Central memory CD8-positive, alpha-beta T cell (primary cell): ENCODE measurements at regions not wholly inside any gene's neighbourhood (a gene's known extent, or its start where the extent isn't known, plus 50 kb on each side); places are given as distances from the start of the nearest gene placed in this dataset.
"Not testable (repeated sequence)": the region's sequence is repeated elsewhere in the genome, so short reads cannot be mapped to it uniquely, and the experiment has no call there.

Source experiments
- ATAC-seq: fragments of 150-1000 bp; cut with Tn5 transposase; replicated peaks from 2 replicates; pipeline ENCODE4 v1.10.0; 2022; ENCODE audit warnings: mild to moderate bottlenecking, moderate FRiP score, moderate number of reproducible peaks; ENCODE audit not compliant: poor library complexity, severe bottlenecking; ENCODE audit errors: extremely low read depth
- DNase-seq, 2 donors: peaks; one replicate each; pipeline ENCODE4 v3.0.0; 2021; ENCODE audit warnings: low spot score in 2 of 2
- H3K27ac Mint-ChIP-seq: one replicate; pipeline ENCODE4 v1.8.0; 2022; ENCODE audit warnings: low read depth, mild to moderate bottlenecking, moderate library complexity, mixed read lengths
- H3K27me3 Mint-ChIP-seq: one replicate; pipeline ENCODE4 v1.8.0; 2022; ENCODE audit warnings: mixed read lengths
- H3K36me3 Mint-ChIP-seq: one replicate; pipeline ENCODE4 v1.8.0; 2022; ENCODE audit warnings: mild to moderate bottlenecking, moderate library complexity, mixed read lengths; ENCODE audit not compliant: insufficient read depth
- H3K4me1 Mint-ChIP-seq: one replicate; pipeline ENCODE4 v1.8.0; 2022; ENCODE audit warnings: mixed read lengths
- H3K4me3 Mint-ChIP-seq: one replicate; pipeline ENCODE4 v1.8.0; 2022; ENCODE audit warnings: mild to moderate bottlenecking, moderate library complexity, mixed read lengths
- H3K9me3 Mint-ChIP-seq: one replicate; pipeline ENCODE4 v1.8.0; 2022; ENCODE audit warnings: mixed read lengths

DNA sequence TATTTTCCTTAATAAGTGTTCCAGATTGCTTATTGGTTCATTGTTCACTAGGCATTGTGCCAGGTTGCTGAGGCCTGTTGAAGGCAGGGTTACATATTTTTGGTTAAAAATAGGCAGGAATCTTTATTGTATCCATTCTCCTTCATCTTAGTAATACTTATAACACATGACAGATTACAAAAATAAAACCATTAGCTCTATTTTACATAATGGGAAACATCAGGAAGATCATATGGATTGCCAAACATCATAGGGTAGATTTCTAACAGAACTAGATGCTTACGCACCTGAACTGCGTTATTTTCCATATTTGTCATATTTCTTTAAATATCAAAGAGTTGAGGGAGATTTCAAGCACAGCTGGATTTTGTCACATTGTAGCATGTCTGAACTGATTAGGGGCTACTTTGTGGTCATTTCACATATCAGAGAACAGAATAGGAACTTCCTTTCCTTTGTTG, 462.9 kb upstream of the SGO1 start:
- peaks cover 2% of the 10 kb centered on the region for H3K36me3 Mint-ChIP-seq
- no peak overlapping the region for H3K4me3 Mint-ChIP-seq
- ATAC-seq (no peak), DNase-seq (no peak)
- H3K27me3 Mint-ChIP-seq = no peaks in the 10 kb centered on the region
- no peak overlapping the region for H3K27ac Mint-ChIP-seq
- H3K9me3 Mint-ChIP-seq = peaks cover 31% of the 10 kb centered on the region
- H3K4me1 Mint-ChIP-seq = no peaks in the 10 kb centered on the region

DNA sequence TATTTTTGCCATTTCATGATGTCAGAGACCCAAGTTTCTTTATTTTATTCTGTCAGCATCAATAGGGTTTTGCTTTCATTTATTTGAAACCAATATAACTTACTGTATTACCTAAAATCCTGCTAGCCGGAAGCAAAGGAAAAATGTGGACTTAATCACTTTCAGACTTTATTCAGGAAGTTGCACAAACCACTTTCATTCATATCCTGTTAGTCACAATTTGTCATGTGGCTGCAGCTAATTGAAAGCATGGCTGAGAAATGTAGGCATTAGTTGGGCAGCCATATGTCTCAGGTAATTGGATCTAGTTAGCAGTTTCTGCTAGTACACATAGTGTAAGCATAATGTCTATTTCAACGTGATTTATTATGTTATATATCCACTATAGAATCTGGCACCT, 462.3 kb upstream of the SGO1 start:
- no peaks in the 10 kb centered on the region for H3K4me1 Mint-ChIP-seq
- no peak overlapping the region for H3K27ac Mint-ChIP-seq
- peaks cover 29% of the 10 kb centered on the region for H3K9me3 Mint-ChIP-seq
- H3K36me3 Mint-ChIP-seq = peaks cover 2% of the 10 kb centered on the region
- no peak for ATAC-seq
- no peak for DNase-seq
- no peaks in the 10 kb centered on the region for H3K27me3 Mint-ChIP-seq
- no peak overlapping the region for H3K4me3 Mint-ChIP-seq

DNA sequence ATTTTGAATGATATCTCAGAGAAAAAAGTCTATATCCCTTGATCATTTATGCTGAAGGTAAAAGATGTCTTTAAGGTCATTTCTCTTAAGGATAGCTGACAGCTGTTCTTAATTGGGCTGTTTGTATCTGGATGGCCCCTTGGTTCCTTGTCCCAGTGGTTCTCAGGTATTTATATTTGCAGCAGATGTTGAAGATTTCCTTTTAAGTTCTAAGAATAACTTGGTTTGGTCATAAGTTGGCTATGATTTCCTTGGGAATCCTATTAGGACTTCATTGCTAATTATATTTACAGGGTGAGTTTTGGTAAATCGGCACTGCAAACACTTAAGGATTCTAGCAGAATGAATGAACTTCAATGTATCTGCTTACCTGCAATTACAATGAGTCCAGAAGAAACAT, 460.4 kb upstream of the SGO1 start:
- no peak overlapping the region for H3K4me3 Mint-ChIP-seq
- H3K4me1 Mint-ChIP-seq = no peaks in the 10 kb centered on the region
- DNase-seq (no peak), ATAC-seq (no peak)
- no peaks in the 10 kb centered on the region for H3K27me3 Mint-ChIP-seq
- no peak overlapping the region for H3K27ac Mint-ChIP-seq
- H3K9me3 Mint-ChIP-seq = peaks cover 26% of the 10 kb centered on the region
- peaks cover 2% of the 10 kb centered on the region for H3K36me3 Mint-ChIP-seq

DNA sequence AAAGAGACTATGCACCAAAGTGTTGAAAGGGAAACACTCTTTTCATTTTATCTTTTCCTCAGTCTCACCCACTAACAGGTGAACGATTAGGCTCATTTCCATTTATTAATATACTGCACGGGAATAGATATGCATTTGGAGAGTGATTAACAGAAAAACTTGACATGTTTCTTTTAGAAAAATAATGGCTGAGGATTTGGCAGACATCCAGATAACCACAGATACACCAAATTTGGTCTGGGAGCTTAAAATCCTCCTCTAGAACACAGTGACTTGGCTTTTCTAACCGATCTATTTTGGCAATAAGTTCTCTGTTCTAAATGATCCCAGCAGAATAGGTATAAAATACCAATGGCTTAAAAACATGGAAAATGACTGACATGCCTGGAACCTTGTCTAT, 459.3 kb upstream of the SGO1 start:
- H3K27ac Mint-ChIP-seq = no peak overlapping the region
- no peak for DNase-seq
- no peaks in the 10 kb centered on the region for H3K4me1 Mint-ChIP-seq
- H3K4me3 Mint-ChIP-seq = no peak overlapping the region
- no peaks in the 10 kb centered on the region for H3K27me3 Mint-ChIP-seq
- H3K9me3 Mint-ChIP-seq = peaks cover 25% of the 10 kb centered on the region
- no peak for ATAC-seq
- H3K36me3 Mint-ChIP-seq = peaks cover 2% of the 10 kb centered on the region

DNA sequence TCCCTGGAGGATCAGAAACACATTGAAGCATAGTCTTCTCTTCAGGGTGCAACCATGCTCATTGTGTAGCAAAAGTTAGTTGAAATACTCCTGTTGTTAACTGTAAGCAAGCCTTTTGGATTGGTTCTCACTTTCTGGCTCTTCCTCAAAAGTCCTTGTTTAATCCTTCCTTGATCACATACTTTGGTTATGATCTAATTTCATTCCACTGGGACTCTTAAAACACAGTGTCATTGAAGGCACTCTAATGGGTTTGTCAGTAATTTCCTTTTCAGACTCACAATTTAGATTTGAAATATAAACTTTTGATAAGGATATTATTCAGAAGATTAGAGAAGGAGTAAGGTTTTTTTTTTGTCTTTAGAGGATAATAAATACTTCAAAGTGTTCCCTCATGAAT, 451.7 kb upstream of the SGO1 start:
- Mint-ChIP-seq H3K27me3 (no peaks in the 10 kb centered on the region), H3K4me1 (no peaks in the 10 kb centered on the region), H3K27ac (no peak overlapping the region), H3K36me3 (no peaks in the 10 kb centered on the region), H3K9me3 (peaks cover 5% of the 10 kb centered on the region), H3K4me3 (no peak overlapping the region)
- no peak for ATAC-seq
- no peak for DNase-seq

DNA sequence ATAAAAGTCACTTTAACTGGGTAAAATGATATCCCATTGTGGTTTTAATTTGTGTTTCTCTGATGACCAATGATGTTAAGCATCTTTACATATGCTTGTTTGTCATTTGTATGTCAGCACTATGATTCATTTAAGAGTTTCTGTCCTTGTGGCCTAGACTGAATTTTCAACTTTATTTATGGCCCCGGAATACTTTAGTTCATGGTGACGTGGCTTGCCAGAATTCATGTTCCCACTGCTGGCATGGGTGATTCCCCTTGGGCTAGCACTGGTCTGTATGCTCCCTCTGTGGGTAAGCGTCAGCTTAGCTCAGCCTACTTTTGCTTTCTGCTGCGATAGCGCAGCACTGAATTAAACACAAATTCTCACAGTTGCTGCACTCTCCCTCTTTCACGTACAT, 436.3 kb upstream of the SGO1 start:
- Mint-ChIP-seq H3K36me3 (peaks cover 2% of the 10 kb centered on the region), H3K9me3 (peaks cover 31% of the 10 kb centered on the region)
- DNase-seq = no peak

DNA sequence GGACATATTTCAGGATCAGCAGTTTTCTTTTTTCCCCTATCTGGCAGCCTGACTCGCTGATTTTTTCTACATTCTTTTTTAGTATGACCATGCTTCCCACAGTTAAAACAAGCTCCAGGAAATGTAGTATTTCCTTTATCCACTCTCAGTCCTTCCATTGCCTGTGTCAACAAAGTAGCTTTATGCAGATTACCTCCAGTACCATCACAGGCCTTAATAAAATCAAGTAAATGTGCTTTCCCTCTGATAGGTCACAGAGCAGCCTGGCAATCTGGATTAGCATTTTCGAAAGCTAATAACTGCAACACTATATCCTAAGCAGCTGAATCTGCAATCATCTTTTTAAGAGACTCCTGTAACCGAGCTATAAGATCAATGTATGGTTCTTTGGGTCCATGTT, 432.6 kb upstream of the SGO1 start:
- H3K9me3 Mint-ChIP-seq = peaks cover 25% of the 10 kb centered on the region
- not testable (repeated sequence) for H3K4me1 Mint-ChIP-seq, DNase-seq, H3K27me3 Mint-ChIP-seq, H3K27ac Mint-ChIP-seq, ATAC-seq, H3K4me3 Mint-ChIP-seq, H3K36me3 Mint-ChIP-seq

More for the DNA sequence above, 436.3 kb upstream of the SGO1 start:
- Mint-ChIP-seq H3K4me1 (no peaks in the 10 kb centered on the region), H3K4me3 (no peak overlapping the region), H3K27ac (no peak overlapping the region), H3K27me3 (no peaks in the 10 kb centered on the region)
- no peak for ATAC-seq

DNA sequence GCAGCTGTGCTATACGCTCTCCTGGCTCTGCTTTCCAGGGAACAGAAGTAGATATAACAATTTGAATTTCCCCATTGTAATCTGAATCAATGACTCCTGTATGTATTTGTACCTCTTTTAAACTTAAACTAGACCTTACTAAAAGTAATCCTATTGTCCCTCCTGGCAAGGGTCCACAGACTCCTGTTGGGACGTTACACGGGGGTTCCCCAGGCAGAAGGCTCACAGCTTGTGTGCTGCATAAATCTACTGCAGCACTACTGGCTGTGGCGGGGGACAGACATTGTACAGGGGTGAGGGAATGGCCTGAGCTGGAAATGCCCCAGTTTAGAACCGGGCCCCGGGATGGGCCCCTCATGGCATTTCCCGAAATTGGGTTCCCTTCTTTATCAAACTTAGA, 432.2 kb upstream of the SGO1 start:
- ATAC-seq, H3K4me3 Mint-ChIP-seq, H3K27ac Mint-ChIP-seq, H3K27me3 Mint-ChIP-seq, DNase-seq, H3K36me3 Mint-ChIP-seq, H3K4me1 Mint-ChIP-seq: not testable (repeated sequence)
- H3K9me3 Mint-ChIP-seq = peaks cover 21% of the 10 kb centered on the region

DNA sequence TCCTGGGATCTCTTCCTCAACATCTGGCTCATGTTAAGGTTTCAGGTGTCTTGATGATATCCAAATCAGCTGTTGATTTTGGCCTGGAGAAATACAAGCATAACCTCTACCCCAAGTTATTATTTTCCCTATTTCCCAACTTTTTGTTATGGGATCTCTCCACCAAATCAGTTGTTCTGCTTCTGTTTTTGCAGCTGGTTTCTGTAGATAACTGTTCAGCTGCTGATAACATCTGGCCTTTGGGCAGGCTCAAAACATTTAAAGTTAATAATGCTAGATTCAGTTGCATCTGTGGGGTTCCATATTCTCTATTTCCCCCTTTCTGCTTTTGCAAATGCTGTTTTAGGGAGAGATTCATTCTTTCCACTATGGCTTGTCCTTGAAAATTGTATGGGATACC, 430.0 kb upstream of the SGO1 start:
- H3K27ac Mint-ChIP-seq, H3K4me3 Mint-ChIP-seq, H3K27me3 Mint-ChIP-seq, ATAC-seq, H3K4me1 Mint-ChIP-seq, H3K36me3 Mint-ChIP-seq, DNase-seq: not testable (repeated sequence)
- peaks cover 27% of the 10 kb centered on the region for H3K9me3 Mint-ChIP-seq

DNA sequence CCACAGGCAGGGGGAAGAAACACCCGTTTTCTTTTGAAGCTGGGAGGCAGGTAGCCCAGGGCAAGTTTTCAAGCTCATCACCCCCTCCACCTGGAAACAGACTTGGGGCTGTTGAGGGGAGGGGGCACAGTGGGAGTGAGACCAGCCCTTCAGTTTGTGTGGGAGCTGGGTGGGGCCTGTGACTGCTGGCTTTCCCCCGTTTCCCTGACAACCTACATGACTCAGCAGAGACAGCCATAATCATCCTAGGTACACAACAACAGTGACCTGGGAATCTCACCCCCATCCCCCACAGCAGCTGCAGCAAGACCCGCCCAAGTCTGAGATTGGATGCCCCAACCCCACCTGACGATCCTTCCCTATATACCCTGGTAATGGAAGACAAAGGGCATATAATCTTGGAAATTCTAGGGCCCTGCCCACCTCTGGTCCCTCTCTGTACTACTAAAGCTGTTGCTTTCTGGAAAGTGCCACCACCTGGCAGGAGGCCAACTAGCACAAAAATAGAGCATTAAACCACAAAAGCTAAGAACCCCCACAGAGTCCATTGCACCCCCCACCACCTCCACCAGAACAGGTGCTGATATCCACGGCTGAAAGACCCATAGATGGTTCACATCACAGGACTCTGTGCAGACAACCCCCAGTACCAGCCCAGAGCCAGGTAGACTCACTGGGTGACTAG, 422.2 kb upstream of the SGO1 start:
- ATAC-seq = no peak
- no peaks in the 10 kb centered on the region for H3K4me1 Mint-ChIP-seq
- H3K27me3 Mint-ChIP-seq = no peaks in the 10 kb centered on the region
- H3K9me3 Mint-ChIP-seq = peaks cover 48% of the 10 kb centered on the region
- no peaks in the 10 kb centered on the region for H3K36me3 Mint-ChIP-seq
- no peak overlapping the region for H3K27ac Mint-ChIP-seq
- no peak overlapping the region for H3K4me3 Mint-ChIP-seq
- DNase-seq = no peak

DNA sequence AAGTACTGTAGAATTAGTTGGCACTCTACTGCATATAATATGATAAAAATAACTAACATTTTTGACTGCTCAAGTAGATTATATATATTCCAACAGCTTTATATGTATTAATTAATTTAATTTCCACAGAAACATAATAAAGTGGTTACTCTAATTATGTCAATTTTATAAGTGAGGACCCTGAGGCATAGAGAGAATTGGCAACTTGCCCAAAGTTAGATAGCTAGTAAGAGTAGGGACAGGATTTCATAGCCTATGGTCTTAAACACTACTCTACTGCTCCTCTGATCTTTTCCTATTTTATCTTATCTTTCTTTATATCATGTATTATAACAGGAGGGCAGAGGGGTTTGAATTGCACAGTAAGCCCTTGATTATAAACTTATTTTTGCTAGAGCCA, 418.7 kb upstream of the SGO1 start:
- H3K4me3 Mint-ChIP-seq = no peak overlapping the region
- no peaks in the 10 kb centered on the region for H3K36me3 Mint-ChIP-seq
- no peaks in the 10 kb centered on the region for H3K4me1 Mint-ChIP-seq
- H3K27me3 Mint-ChIP-seq = no peaks in the 10 kb centered on the region
- H3K9me3 Mint-ChIP-seq = peaks cover 44% of the 10 kb centered on the region
- no peak for ATAC-seq
- no peak overlapping the region for H3K27ac Mint-ChIP-seq
- no peak for DNase-seq

DNA sequence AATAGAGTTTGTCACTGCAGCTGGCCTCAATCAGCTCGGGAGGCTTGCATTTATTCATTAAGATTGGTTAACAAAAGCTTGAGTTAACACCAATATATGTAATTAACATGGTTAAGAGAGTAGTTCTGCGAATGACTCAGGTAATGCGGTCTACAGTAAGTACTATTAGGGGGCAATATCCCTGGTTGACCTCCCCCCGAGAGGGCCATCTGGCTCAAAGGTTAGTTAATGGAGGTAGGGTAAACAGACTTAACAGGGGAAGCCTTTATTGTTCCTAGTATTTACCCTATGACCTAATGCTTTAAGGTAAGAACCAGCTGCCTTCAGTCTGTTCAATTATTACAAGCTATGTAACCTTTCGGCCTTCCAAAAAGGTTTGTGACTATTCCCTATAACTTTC, 403.3 kb upstream of the SGO1 start:
- H3K4me3 Mint-ChIP-seq = no peak overlapping the region
- H3K4me1 Mint-ChIP-seq = no peaks in the 10 kb centered on the region
- peaks cover 42% of the 10 kb centered on the region for H3K9me3 Mint-ChIP-seq
- no peak for DNase-seq
- ATAC-seq = no peak
- no peaks in the 10 kb centered on the region for H3K36me3 Mint-ChIP-seq
- H3K27me3 Mint-ChIP-seq = no peaks in the 10 kb centered on the region
- H3K27ac Mint-ChIP-seq = no peak overlapping the region

DNA sequence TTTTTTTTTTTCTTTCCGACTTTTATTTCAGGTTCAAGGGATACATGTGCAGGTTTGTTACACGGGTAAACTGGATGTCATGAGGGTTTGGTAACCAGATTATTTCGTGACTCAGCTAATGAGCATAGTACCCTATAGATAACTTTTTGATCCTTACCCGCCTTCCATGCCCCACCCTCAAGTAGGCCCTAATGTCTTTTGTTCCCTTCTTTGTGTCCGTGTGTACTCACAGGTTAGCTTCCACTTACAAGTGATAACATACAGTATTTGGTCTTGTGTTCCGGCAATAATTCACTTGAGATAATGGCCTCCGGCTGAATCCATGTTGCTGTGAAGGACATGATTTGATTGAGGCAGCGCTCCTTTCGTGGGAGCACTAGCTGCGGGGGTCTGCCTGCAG, 402.8 kb upstream of the SGO1 start:
- DNase-seq = no peak
- no peaks in the 10 kb centered on the region for H3K4me1 Mint-ChIP-seq
- no peak overlapping the region for H3K27ac Mint-ChIP-seq
- ATAC-seq = no peak
- no peaks in the 10 kb centered on the region for H3K27me3 Mint-ChIP-seq
- peaks cover 40% of the 10 kb centered on the region for H3K9me3 Mint-ChIP-seq
- no peak overlapping the region for H3K4me3 Mint-ChIP-seq
- H3K36me3 Mint-ChIP-seq = no peaks in the 10 kb centered on the region
